ENCODE measurements at regions not wholly inside any gene's neighbourhood (a gene's known extent, or its start where the extent isn't known, plus 50 kb on each side); places are given as distances from the start of the nearest gene placed in this dataset.

DNA sequence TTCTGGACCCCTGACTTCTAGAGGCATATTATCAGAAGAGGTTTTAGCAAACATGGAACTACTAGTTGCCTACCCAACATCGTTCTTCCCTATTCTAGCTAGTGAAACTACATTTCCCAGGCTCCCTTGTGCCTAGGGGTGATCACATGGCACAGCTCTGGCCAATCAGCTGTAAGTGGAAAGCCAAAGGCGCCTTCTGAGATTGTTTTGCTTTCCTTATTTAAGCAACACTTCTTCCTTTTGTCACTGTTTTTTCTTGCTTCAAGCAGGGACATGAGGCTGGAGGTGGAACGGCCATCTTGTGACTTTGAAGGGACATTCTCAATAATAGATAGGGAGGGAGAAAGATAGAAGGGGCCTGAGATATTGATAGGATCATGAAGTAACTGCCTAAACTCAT, 136.7 kb downstream of the ZNF664 start:
- TF ChIP-seq, protein P1, sequence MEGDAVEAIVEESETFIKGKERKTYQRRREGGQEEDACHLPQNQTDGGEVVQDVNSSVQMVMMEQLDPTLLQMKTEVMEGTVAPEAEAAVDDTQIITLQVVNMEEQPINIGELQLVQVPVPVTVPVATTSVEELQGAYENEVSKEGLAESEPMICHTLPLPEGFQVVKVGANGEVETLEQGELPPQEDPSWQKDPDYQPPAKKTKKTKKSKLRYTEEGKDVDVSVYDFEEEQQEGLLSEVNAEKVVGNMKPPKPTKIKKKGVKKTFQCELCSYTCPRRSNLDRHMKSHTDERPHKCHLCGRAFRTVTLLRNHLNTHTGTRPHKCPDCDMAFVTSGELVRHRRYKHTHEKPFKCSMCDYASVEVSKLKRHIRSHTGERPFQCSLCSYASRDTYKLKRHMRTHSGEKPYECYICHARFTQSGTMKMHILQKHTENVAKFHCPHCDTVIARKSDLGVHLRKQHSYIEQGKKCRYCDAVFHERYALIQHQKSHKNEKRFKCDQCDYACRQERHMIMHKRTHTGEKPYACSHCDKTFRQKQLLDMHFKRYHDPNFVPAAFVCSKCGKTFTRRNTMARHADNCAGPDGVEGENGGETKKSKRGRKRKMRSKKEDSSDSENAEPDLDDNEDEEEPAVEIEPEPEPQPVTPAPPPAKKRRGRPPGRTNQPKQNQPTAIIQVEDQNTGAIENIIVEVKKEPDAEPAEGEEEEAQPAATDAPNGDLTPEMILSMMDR (IDR thresholded peaks at IDR 0.05), result no peak
- TF ChIP-seq POLR2AphosphoS5 (IDR thresholded peaks at IDR 0.05; ENCODE audit: low read depth, low read length), result no peak

All from Panc1 (cell line).